ENCODE measurements at regions not wholly inside any gene's neighbourhood (a gene's known extent, or its start where the extent isn't known, plus 50 kb on each side); places are given as distances from the start of the nearest gene placed in this dataset.

GRCh38 chr20:10806539-10806938 lies 132.7 kb upstream of the JAG1 start:
- no peak for DNase-seq (ENCODE audit: low read depth)

GRCh38 chr20:10807013-10807412 lies 133.2 kb upstream of the JAG1 start:
- no peak for DNase-seq (ENCODE audit: low read depth)

- no peak for DNase-seq (ENCODE audit: low read depth)
These were observed 139.0 kb upstream of the JAG1 start for GRCh38 chr20:10812759-10813327.

GRCh38 chr20:10823585-10823984 lies 149.8 kb upstream of the JAG1 start:
- no peak for DNase-seq (ENCODE audit: low read depth)

GRCh38 chr20:10824750-10825500 lies 151.1 kb upstream of the JAG1 start:
- no peak for DNase-seq (ENCODE audit: low read depth)

GRCh38 chr20:10826111-10826510 lies 152.3 kb upstream of the JAG1 start:
- no peak for DNase-seq (ENCODE audit: low read depth)

GRCh38 chr20:10828180-10828579 lies 154.4 kb upstream of the JAG1 start:
- no peak for DNase-seq (ENCODE audit: low read depth)

GRCh38 chr20:10832141-10832540 lies 158.3 kb upstream of the JAG1 start:
- peak; percentile 22 for DNase-seq (ENCODE audit: low read depth)

- no peak for DNase-seq (ENCODE audit: low read depth)
These were observed 164.1 kb upstream of the JAG1 start for GRCh38 chr20:10837901-10838300.

GRCh38 chr20:10842116-10842515 lies 168.3 kb upstream of the JAG1 start:
- no peak for DNase-seq (ENCODE audit: low read depth)

- no peak for DNase-seq (ENCODE audit: low read depth)
These were observed 169.4 kb upstream of the JAG1 start for GRCh38 chr20:10843146-10843711.

GRCh38 chr20:10846766-10847165 lies 173.0 kb upstream of the JAG1 start:
- DNase-seq (ENCODE audit: low read depth): no peak

GRCh38 chr20:10848810-10849370 lies 175.1 kb upstream of the JAG1 start:
- peak; percentile 68 for DNase-seq (ENCODE audit: low read depth)

- no peak for DNase-seq (ENCODE audit: low read depth)
These were observed 179.4 kb upstream of the JAG1 start for GRCh38 chr20:10853176-10853575.

GRCh38 chr20:10853731-10854130 lies 179.9 kb upstream of the JAG1 start:
- no peak for DNase-seq (ENCODE audit: low read depth)

- DNase-seq (ENCODE audit: low read depth): no peak
These were observed 181.2 kb upstream of the JAG1 start for GRCh38 chr20:10854976-10855375.

- no peak for DNase-seq (ENCODE audit: low read depth)
These were observed 182.0 kb upstream of the JAG1 start for GRCh38 chr20:10855778-10856177.

- no peak for DNase-seq (ENCODE audit: low read depth)
These were observed 182.6 kb upstream of the JAG1 start for GRCh38 chr20:10856237-10857015.

GRCh38 chr20:10857352-10858070 lies 183.7 kb upstream of the JAG1 start:
- DNase-seq (ENCODE audit: low read depth): no peak

GRCh38 chr20:10861090-10861489 lies 187.3 kb upstream of the JAG1 start:
- DNase-seq (ENCODE audit: low read depth): no peak

GRCh38 chr20:10861619-10862018 lies 187.8 kb upstream of the JAG1 start:
- DNase-seq (ENCODE audit: low read depth): no peak

Data from HS-5 (cell line).